GM23338 (cell line): ENCODE measurements at regions not wholly inside any gene's neighbourhood (a gene's known extent, or its start where the extent isn't known, plus 50 kb on each side); places are given as distances from the start of the nearest gene placed in this dataset.

ENCODE experiments used
- ATAC-seq: fragments of 200-7000 bp; cut with Tn5 transposase; 3 replicates; pipeline ENCODE4 v1.9.1; 2020
- DNase-seq: peaks from one replicate; pipeline ENCODE4 v3.0.0-alpha.2; 2015; ENCODE audit warnings: low spot score
- H2AFZ ChIP-seq: fragments of 200-600 bp; sonication (generic); 2 replicates; pipeline ENCODE4 v1.8.0; 2016; ENCODE audit warnings: antibody characterized with exemption, mild to moderate bottlenecking, moderate library complexity
- H3F3A ChIP-seq: fragments of 200-600 bp; sonication (generic); replicated peaks from 2 replicates; pipeline ENCODE4 v1.8.0; 2017; ENCODE audit warnings: antibody characterized with exemption, mixed run types, low read depth
- H3K27ac ChIP-seq: fragments of 200-600 bp; sonication (generic); 2 replicates; pipeline ENCODE4 v1.6.1; 2016; ENCODE audit warnings: low read depth
- H3K27me3 ChIP-seq: fragments of 200-600 bp; sonication (generic); 2 replicates; pipeline ENCODE4 v1.8.0; 2016; ENCODE audit warnings: mild to moderate bottlenecking, mixed run types, moderate library complexity; ENCODE audit not compliant: insufficient read depth
- H3K36me3 ChIP-seq: fragments of 200-600 bp; sonication (generic); 2 replicates; pipeline ENCODE4 v1.8.0; 2016; ENCODE audit warnings: mild to moderate bottlenecking; ENCODE audit not compliant: insufficient read depth
- H3K4me1 ChIP-seq: fragments of 200-600 bp; sonication (generic); 2 replicates; pipeline ENCODE4 v1.8.0; 2016; ENCODE audit warnings: mild to moderate bottlenecking, moderate library complexity; ENCODE audit not compliant: insufficient read depth
- H3K4me2 ChIP-seq: fragments of 200-600 bp; sonication (generic); 2 replicates; pipeline ENCODE4 v1.7.1; 2017; ENCODE audit warnings: mixed run types
- H3K4me3 ChIP-seq: fragments of 200-600 bp; sonication (generic); 2 replicates; pipeline ENCODE4 v1.6.1; 2016; ENCODE audit warnings: mixed run types
- H3K79me2 ChIP-seq: fragments of 200-600 bp; sonication (generic); replicated peaks from 2 replicates; pipeline ENCODE4 v1.8.0; 2017; ENCODE audit warnings: mild to moderate bottlenecking; ENCODE audit not compliant: insufficient read depth
- H3K9me2 ChIP-seq: fragments of 200-600 bp; sonication (generic); 2 replicates; pipeline ENCODE4 v1.8.0; 2017; ENCODE audit not compliant: insufficient read depth
- H4K20me1 ChIP-seq: fragments of 200-600 bp; sonication (generic); replicated peaks from 2 replicates; pipeline ENCODE4 v1.8.0; 2017; ENCODE audit warnings: mild to moderate bottlenecking; ENCODE audit not compliant: insufficient read depth
- H3K27ac Mint-ChIP-seq: 2 replicates; pipeline ENCODE4 v1.8.0; 2020; ENCODE audit warnings: inconsistent platforms, mild to moderate bottlenecking, moderate library complexity, mixed read lengths
- H3K27me3 Mint-ChIP-seq: 3 replicates; pipeline ENCODE4 v1.8.0; 2022; ENCODE audit warnings: low read depth, mild to moderate bottlenecking, moderate library complexity, mixed read lengths, inconsistent platforms; ENCODE audit not compliant: insufficient read depth, poor library complexity
- H3K36me3 Mint-ChIP-seq: 3 replicates; pipeline ENCODE4 v1.8.0; 2021; ENCODE audit warnings: low read depth, mild to moderate bottlenecking, inconsistent platforms, moderate library complexity, mixed read lengths
- H3K4me1 Mint-ChIP-seq: 3 replicates; pipeline ENCODE4 v1.8.0; 2020; ENCODE audit warnings: mild to moderate bottlenecking, inconsistent platforms, mixed read lengths
- H3K4me3 Mint-ChIP-seq: 3 replicates; pipeline ENCODE4 v1.8.0; 2021; ENCODE audit warnings: moderate library complexity, mild to moderate bottlenecking, inconsistent platforms, mixed read lengths
- H3K9me3 Mint-ChIP-seq: 3 replicates; pipeline ENCODE4 v1.8.0; 2020; ENCODE audit warnings: moderate library complexity, mild to moderate bottlenecking, inconsistent platforms, mixed read lengths
- CREB1 ChIP-seq: fragments of 250-450 bp; sonication (Bioruptor Pico); IDR thresholded peaks from 2 replicates; pipeline ENCODE4 v1.5.0; 2020; ENCODE audit warnings: low read depth, mild to moderate bottlenecking, moderate library complexity
- EZH2 ChIP-seq: fragments of 200-600 bp; sonication (generic); IDR thresholded peaks from one replicate; pipeline ENCODE4 v1.8.0; 2017; ENCODE audit warnings: antibody characterized with exemption, mild to moderate bottlenecking, low read depth; ENCODE audit not compliant: unreplicated experiment
- EZH2phosphoT487 ChIP-seq: fragments of 200-600 bp; sonication (generic); IDR thresholded peaks from one replicate; pipeline ENCODE4 v1.8.1; 2018; ENCODE audit warnings: antibody characterized with exemption; ENCODE audit not compliant: unreplicated experiment
- JUNB ChIP-seq: IDR thresholded peaks from one replicate; pipeline ENCODE4 v1.6.1; 2016; ENCODE audit warnings: antibody characterized with exemption; ENCODE audit not compliant: unreplicated experiment
- NANOG ChIP-seq: IDR thresholded peaks from 2 replicates; pipeline ENCODE4 v1.6.1; 2016; ENCODE audit warnings: antibody characterized with exemption, borderline replicate concordance
- ZNF114 ChIP-seq: fragments of 250-450 bp; sonication (Bioruptor Pico); IDR thresholded peaks from 2 replicates; pipeline ENCODE4 v1.5.0; 2020; ENCODE audit warnings: mild to moderate bottlenecking, moderate library complexity
- TF ChIP-seq, protein P1 (sequence below): fragments of 250-450 bp; sonication (Bioruptor Pico); IDR thresholded peaks from 2 replicates; pipeline ENCODE4 v1.5.0; 2020; ENCODE audit warnings: mild to moderate bottlenecking, moderate library complexity
- TF ChIP-seq, protein P2 (sequence below), 2 experiments: fragments of 200-600 bp in 1 of 2; sonication (generic) in 1 of 2; conservative IDR thresholded peaks; 2 replicates each; pipeline versions ENCODE4 v1.5.1 to v1.6.1; 2016 to 2017; ENCODE audit warnings: antibody characterized with exemption in 2 of 2, low read depth in 2 of 2, mild to moderate bottlenecking in 2 of 2, moderate library complexity in 1 of 2
- TF ChIP-seq, protein P3 (sequence below): IDR thresholded peaks from 2 replicates; pipeline ENCODE4 v1.6.1; 2016; ENCODE audit warnings: antibody characterized with exemption

DNA sequence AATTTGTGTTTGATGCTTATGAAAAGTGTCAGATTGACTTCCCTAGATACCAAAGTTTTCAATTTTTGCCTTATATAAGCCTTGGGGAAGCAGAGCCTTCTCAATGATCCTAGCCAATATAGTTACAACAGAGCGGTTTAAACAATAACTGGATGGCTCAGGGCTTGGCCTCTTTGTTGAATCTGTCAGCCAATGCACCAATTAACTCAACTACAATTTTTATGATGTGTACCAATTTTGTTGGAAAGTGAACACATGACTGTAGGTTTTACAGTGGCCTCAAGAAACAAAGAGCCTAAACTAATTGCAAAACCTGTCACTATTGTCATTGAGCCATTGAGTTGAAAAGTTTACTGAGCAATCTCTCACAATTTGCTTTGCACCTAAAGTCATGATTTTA, 71.6 kb upstream of the RGS18 start:
- no peaks in the 10 kb centered on the region for H3K27me3 ChIP-seq

DNA sequence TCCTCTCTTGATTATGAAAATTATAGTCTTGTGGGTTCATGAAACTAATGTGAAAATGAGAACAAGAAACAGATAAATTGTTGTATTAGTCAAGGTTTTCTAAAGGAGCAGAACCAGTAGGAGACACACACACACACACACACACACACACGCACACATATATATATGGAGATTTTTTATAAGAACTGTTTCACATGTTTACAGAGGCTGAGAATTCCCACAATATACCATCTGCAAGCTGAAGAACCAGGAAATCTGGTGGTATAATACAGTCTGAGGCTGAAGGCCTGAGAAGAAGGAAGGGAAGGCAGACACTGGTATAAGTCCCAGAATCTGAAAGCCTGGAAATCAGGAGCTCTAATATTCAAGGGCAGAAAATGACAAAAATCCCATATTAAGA, 70.9 kb upstream of the RGS18 start:
- H3K36me3 Mint-ChIP-seq, result no peaks in the 10 kb centered on the region
- ATAC-seq (no peak), DNase-seq (no peak)
- Histone ChIP-seq H3K79me2 (no peaks in the 10 kb centered on the region), H3K27ac (no peak overlapping the region), H3K4me2 (no peak overlapping the region), H3F3A (no peaks in the 10 kb centered on the region), H3K36me3 (no peaks in the 10 kb centered on the region), H4K20me1 (no peaks in the 10 kb centered on the region), H3K4me3 (no peak overlapping the region), H3K9me2 (no peaks in the 10 kb centered on the region), H3K4me1 (no peaks in the 10 kb centered on the region), H3K27me3 (no peaks in the 10 kb centered on the region), H2AFZ (no peak overlapping the region)
- no peaks in the 10 kb centered on the region for H3K27me3 Mint-ChIP-seq
- H3K4me3 Mint-ChIP-seq, result no peak overlapping the region
- H3K27ac Mint-ChIP-seq, result 0 out of 2 replicates have a peak overlapping the region, but pooled peaks have one; percentile 31
- H3K9me3 Mint-ChIP-seq, result no peaks in the 10 kb centered on the region
- H3K4me1 Mint-ChIP-seq, result no peaks in the 10 kb centered on the region; the same call in 2 of the 3 replicates
- TF ChIP-seq EZH2, result no peak
- TF ChIP-seq ZNF114 (CRISPR knock-in tag), result no peak
- no peak for TF ChIP-seq CREB1 (CRISPR knock-in tag)
- TF ChIP-seq, protein P1, sequence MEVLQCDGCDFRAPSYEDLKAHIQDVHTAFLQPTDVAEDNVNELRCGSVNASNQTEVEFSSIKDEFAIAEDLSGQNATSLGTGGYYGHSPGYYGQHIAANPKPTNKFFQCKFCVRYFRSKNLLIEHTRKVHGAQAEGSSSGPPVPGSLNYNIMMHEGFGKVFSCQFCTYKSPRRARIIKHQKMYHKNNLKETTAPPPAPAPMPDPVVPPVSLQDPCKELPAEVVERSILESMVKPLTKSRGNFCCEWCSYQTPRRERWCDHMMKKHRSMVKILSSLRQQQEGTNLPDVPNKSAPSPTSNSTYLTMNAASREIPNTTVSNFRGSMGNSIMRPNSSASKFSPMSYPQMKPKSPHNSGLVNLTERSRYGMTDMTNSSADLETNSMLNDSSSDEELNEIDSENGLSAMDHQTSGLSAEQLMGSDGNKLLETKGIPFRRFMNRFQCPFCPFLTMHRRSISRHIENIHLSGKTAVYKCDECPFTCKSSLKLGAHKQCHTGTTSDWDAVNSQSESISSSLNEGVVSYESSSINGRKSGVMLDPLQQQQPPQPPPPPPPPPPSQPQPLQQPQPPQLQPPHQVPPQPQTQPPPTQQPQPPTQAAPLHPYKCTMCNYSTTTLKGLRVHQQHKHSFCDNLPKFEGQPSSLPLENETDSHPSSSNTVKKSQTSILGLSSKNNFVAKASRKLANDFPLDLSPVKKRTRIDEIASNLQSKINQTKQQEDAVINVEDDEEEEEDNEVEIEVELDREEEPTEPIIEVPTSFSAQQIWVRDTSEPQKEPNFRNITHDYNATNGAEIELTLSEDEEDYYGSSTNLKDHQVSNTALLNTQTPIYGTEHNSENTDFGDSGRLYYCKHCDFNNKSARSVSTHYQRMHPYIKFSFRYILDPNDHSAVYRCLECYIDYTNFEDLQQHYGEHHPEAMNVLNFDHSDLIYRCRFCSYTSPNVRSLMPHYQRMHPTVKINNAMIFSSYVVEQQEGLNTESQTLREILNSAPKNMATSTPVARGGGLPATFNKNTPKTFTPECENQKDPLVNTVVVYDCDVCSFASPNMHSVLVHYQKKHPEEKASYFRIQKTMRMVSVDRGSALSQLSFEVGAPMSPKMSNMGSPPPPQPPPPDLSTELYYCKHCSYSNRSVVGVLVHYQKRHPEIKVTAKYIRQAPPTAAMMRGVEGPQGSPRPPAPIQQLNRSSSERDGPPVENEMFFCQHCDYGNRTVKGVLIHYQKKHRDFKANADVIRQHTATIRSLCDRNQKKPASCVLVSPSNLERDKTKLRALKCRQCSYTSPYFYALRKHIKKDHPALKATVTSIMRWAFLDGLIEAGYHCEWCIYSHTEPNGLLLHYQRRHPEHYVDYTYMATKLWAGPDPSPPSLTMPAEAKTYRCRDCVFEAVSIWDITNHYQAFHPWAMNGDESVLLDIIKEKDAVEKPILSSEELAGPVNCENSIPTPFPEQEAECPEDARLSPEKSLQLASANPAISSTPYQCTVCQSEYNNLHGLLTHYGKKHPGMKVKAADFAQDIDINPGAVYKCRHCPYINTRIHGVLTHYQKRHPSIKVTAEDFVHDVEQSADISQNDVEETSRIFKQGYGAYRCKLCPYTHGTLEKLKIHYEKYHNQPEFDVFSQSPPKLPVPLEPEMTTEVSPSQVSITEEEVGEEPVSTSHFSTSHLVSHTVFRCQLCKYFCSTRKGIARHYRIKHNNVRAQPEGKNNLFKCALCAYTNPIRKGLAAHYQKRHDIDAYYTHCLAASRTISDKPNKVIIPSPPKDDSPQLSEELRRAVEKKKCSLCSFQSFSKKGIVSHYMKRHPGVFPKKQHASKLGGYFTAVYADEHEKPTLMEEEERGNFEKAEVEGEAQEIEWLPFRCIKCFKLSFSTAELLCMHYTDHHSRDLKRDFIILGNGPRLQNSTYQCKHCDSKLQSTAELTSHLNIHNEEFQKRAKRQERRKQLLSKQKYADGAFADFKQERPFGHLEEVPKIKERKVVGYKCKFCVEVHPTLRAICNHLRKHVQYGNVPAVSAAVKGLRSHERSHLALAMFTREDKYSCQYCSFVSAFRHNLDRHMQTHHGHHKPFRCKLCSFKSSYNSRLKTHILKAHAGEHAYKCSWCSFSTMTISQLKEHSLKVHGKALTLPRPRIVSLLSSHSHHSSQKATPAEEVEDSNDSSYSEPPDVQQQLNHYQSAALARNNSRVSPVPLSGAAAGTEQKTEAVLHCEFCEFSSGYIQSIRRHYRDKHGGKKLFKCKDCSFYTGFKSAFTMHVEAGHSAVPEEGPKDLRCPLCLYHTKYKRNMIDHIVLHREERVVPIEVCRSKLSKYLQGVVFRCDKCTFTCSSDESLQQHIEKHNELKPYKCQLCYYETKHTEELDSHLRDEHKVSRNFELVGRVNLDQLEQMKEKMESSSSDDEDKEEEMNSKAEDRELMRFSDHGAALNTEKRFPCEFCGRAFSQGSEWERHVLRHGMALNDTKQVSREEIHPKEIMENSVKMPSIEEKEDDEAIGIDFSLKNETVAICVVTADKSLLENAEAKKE (CRISPR knock-in tag), result no peak
- no peak for TF ChIP-seq NANOG
- TF ChIP-seq, protein P2, sequence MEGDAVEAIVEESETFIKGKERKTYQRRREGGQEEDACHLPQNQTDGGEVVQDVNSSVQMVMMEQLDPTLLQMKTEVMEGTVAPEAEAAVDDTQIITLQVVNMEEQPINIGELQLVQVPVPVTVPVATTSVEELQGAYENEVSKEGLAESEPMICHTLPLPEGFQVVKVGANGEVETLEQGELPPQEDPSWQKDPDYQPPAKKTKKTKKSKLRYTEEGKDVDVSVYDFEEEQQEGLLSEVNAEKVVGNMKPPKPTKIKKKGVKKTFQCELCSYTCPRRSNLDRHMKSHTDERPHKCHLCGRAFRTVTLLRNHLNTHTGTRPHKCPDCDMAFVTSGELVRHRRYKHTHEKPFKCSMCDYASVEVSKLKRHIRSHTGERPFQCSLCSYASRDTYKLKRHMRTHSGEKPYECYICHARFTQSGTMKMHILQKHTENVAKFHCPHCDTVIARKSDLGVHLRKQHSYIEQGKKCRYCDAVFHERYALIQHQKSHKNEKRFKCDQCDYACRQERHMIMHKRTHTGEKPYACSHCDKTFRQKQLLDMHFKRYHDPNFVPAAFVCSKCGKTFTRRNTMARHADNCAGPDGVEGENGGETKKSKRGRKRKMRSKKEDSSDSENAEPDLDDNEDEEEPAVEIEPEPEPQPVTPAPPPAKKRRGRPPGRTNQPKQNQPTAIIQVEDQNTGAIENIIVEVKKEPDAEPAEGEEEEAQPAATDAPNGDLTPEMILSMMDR (conservative IDR thresholded peaks at IDR 0.05; ENCODE audit: low read depth in 2 of 2), result no peak
- TF ChIP-seq, protein P3, sequence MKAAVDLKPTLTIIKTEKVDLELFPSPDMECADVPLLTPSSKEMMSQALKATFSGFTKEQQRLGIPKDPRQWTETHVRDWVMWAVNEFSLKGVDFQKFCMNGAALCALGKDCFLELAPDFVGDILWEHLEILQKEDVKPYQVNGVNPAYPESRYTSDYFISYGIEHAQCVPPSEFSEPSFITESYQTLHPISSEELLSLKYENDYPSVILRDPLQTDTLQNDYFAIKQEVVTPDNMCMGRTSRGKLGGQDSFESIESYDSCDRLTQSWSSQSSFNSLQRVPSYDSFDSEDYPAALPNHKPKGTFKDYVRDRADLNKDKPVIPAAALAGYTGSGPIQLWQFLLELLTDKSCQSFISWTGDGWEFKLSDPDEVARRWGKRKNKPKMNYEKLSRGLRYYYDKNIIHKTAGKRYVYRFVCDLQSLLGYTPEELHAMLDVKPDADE, result no peak
- no peak for TF ChIP-seq EZH2phosphoT487

More for the DNA sequence above, 71.6 kb upstream of the RGS18 start:
- Histone ChIP-seq H3K27ac (no peak overlapping the region), H2AFZ (no peak overlapping the region), H3F3A (no peaks in the 10 kb centered on the region), H3K4me2 (no peak overlapping the region), H3K4me3 (no peak overlapping the region), H3K9me2 (no peaks in the 10 kb centered on the region), H3K4me1 (no peaks in the 10 kb centered on the region), H4K20me1 (no peaks in the 10 kb centered on the region), H3K79me2 (no peaks in the 10 kb centered on the region), H3K36me3 (no peaks in the 10 kb centered on the region)
- H3K4me3 Mint-ChIP-seq, result no peak overlapping the region
- ATAC-seq (no peak), DNase-seq (no peak)
- H3K27me3 Mint-ChIP-seq, result no peaks in the 10 kb centered on the region
- H3K4me1 Mint-ChIP-seq, result no peaks in the 10 kb centered on the region; the same call in 2 of the 3 replicates
- no peaks in the 10 kb centered on the region for H3K36me3 Mint-ChIP-seq
- no peak overlapping the region for H3K27ac Mint-ChIP-seq
- TF ChIP-seq EZH2phosphoT487, result no peak
- no peak for TF ChIP-seq JUNB
- no peak for TF ChIP-seq CREB1 (CRISPR knock-in tag)
- TF ChIP-seq, protein P2 (conservative IDR thresholded peaks at IDR 0.05; ENCODE audit: low read depth in 2 of 2), result no peak
- H3K9me3 Mint-ChIP-seq, result no peaks in the 10 kb centered on the region
